H1 (cell line): ENCODE measurements at regions not wholly inside any gene's neighbourhood (a gene's known extent, or its start where the extent isn't known, plus 50 kb on each side); places are given as distances from the start of the nearest gene placed in this dataset.

Experiments
- CTCF ChIA-PET: fragments of 300-600 bp; sonication (Branson Sonifier 250); formaldehyde crosslinking; loops from one replicate; lab custom pipeline; 2021; ENCODE audit not compliant: partially characterized antibody; lab: Charles Lee
- POLR2A ChIA-PET: fragments of 300-600 bp; sonication (Branson Sonifier 250); formaldehyde crosslinking; loops from one replicate; lab custom pipeline; 2021; ENCODE audit warnings: inconsistent platforms; ENCODE audit not compliant: partially characterized antibody; lab: Charles Lee
- DNase-seq, 2 experiments: peaks; one replicate each; pipeline versions ENCODE4 v3.0.0 to v3.0.0-alpha.2; 2010 to 2022; ENCODE audit warnings: low spot score in 2 of 2, low read depth in 1 of 2, mixed read lengths in 1 of 2
- FAIRE-seq: peaks from 2 replicates; lab custom pipeline; 2011; peaks lifted over from hg19 to GRCh38; lab: Jason Lieb, UNC
- H2AFZ ChIP-seq: 2 replicates; pipeline ENCODE4 v1.8.1; 2012; ENCODE audit warnings: low read length, inconsistent platforms
- H2AK5ac ChIP-seq: 2 replicates; pipeline ENCODE4 v1.6.1; 2013; ENCODE audit warnings: low read depth, low read length
- H2BK120ac ChIP-seq: replicated peaks from 2 replicates; pipeline ENCODE3; 2013; ENCODE audit warnings: low read depth, low read length, inconsistent platforms
- H2BK12ac ChIP-seq: 2 replicates; pipeline ENCODE4 v1.6.1; 2013; ENCODE audit warnings: low read depth, low read length
- H2BK15ac ChIP-seq: 2 replicates; pipeline ENCODE4 v1.6.1; 2013; ENCODE audit warnings: low read length
- H2BK20ac ChIP-seq: 2 replicates; pipeline ENCODE4 v1.6.1; 2013; ENCODE audit warnings: low read length
- H2BK5ac ChIP-seq: 2 replicates; pipeline ENCODE4 v1.6.1; 2013; ENCODE audit warnings: low read depth, low read length
- H3K14ac ChIP-seq: 2 replicates; pipeline ENCODE4 v1.6.1; 2013; ENCODE audit warnings: inconsistent platforms; ENCODE audit not compliant: insufficient read length
- H3K18ac ChIP-seq: 2 replicates; pipeline ENCODE4 v1.6.1; 2013; ENCODE audit warnings: low read length; ENCODE audit errors: extremely low read depth
- H3K23ac ChIP-seq: 2 replicates; pipeline ENCODE4 v1.6.1; 2013; ENCODE audit warnings: inconsistent platforms; ENCODE audit not compliant: insufficient read length
- H3K23me2 ChIP-seq: 2 replicates; pipeline ENCODE4 v1.6.1; 2013; ENCODE audit warnings: low read depth, low read length
- H3K27ac ChIP-seq: 2 replicates; pipeline ENCODE4 v1.6.1; 2011; ENCODE audit warnings: low read depth, low read length, inconsistent platforms
- H3K27me3 ChIP-seq, 4 experiments: replicated peaks in 1 of 4; 1 replicate in 1 of 4; 2 replicates in 3 of 4; pipeline versions ENCODE4 v1.6.1 to v1.8.1; 2011 to 2013; ENCODE audit warnings: low read length in 3 of 4, mild to moderate bottlenecking in 3 of 4, inconsistent platforms in 2 of 4, mixed read lengths in 2 of 4, moderate library complexity in 1 of 4; ENCODE audit not compliant: control insufficient read depth in 3 of 4, insufficient read depth in 3 of 4; ENCODE audit errors: extremely low read depth in 1 of 4
- H3K36me3 ChIP-seq, 4 experiments: 2 replicates each; pipeline versions ENCODE4 v1.6.1 to v1.8.1; 2011 to 2013; ENCODE audit warnings: mild to moderate bottlenecking in 4 of 4, low read length in 3 of 4, moderate library complexity in 2 of 4, control low read depth in 1 of 4, inconsistent platforms in 1 of 4; ENCODE audit not compliant: insufficient read depth in 4 of 4, control insufficient read depth in 2 of 4
- H3K4ac ChIP-seq: replicated peaks from 2 replicates; pipeline ENCODE3; 2013; ENCODE audit warnings: low read length, low read depth, mixed read lengths, inconsistent platforms; ENCODE audit not compliant: insufficient read length
- H3K4me1 ChIP-seq, 4 experiments: replicated peaks in 1 of 4; 1 replicate in 1 of 4; 2 replicates in 3 of 4; pipeline versions ENCODE4 v1.6.1 to v1.8.1; 2011 to 2013; ENCODE audit warnings: low read length in 3 of 4, inconsistent platforms in 2 of 4, mixed read lengths in 1 of 4; ENCODE audit not compliant: insufficient read depth in 4 of 4, control insufficient read depth in 3 of 4
- H3K4me2 ChIP-seq, 2 experiments: 2 replicates each; pipeline versions ENCODE4 v1.6.1 to v1.8.1; 2011 to 2013; ENCODE audit warnings: low read depth in 2 of 2, low read length in 2 of 2, control low read depth in 1 of 2, inconsistent platforms in 1 of 2, mild to moderate bottlenecking in 1 of 2; ENCODE audit not compliant: insufficient read depth in 1 of 2
- H3K4me3 ChIP-seq, 4 experiments: fragments of 200-600, 300-600 bp in 1 of 4; sonication (generic), shearing (Covaris generic), sonication (Bioruptor Twin) in 1 of 4; 2 replicates each; pipeline versions ENCODE4 v1.5.1 to v1.8.1; 2011 to 2016; ENCODE audit warnings: low read length in 4 of 4, low read depth in 3 of 4, control low read depth in 2 of 4, inconsistent platforms in 2 of 4, mild to moderate bottlenecking in 2 of 4, mixed read lengths in 1 of 4, moderate library complexity in 1 of 4; ENCODE audit not compliant: insufficient read depth in 2 of 4; ENCODE audit errors: extremely low read depth in 1 of 4
- H3K56ac ChIP-seq: replicated peaks from 2 replicates; pipeline ENCODE3; 2013; ENCODE audit warnings: low read depth, mild to moderate bottlenecking, mixed read lengths, low read length, inconsistent platforms; ENCODE audit not compliant: insufficient read length
- H3K79me1 ChIP-seq: 2 replicates; pipeline ENCODE4 v1.6.1; 2013; ENCODE audit warnings: low read depth, low read length, control low read depth
- H3K79me2 ChIP-seq, 2 experiments: 2 replicates each; pipeline versions ENCODE4 v1.6.1 to v1.8.1; 2012 to 2013; ENCODE audit warnings: low read length in 2 of 2, mild to moderate bottlenecking in 2 of 2, inconsistent platforms in 1 of 2; ENCODE audit not compliant: insufficient read depth in 2 of 2, control insufficient read depth in 1 of 2
- H3K9ac ChIP-seq, 4 experiments: replicated peaks in 1 of 4; 1 replicate in 1 of 4; 2 replicates in 3 of 4; pipeline versions ENCODE4 v1.6.1 to v1.8.1; 2011 to 2013; ENCODE audit warnings: low read depth in 3 of 4, low read length in 3 of 4, control low read depth in 2 of 4, mild to moderate bottlenecking in 2 of 4, moderate library complexity in 2 of 4, inconsistent platforms in 1 of 4; ENCODE audit errors: extremely low read depth in 1 of 4
- H3K9me3 ChIP-seq, 2 experiments: 2 replicates each; pipeline versions ENCODE4 v1.6.1 to v1.8.1; 2012 to 2013; ENCODE audit warnings: mild to moderate bottlenecking in 2 of 2, moderate library complexity in 2 of 2, control low read depth in 1 of 2, inconsistent platforms in 1 of 2, low read depth in 1 of 2, low read length in 1 of 2, mixed read lengths in 1 of 2; ENCODE audit not compliant: insufficient read depth in 2 of 2
- H4K20me1 ChIP-seq, 2 experiments: replicated peaks in 1 of 2; 2 replicates each; pipeline versions ENCODE3 to v1.8.1; 2011 to 2013; ENCODE audit warnings: inconsistent platforms in 2 of 2, low read length in 2 of 2, mild to moderate bottlenecking in 1 of 2; ENCODE audit not compliant: insufficient read depth in 2 of 2, control insufficient read depth in 1 of 2
- H4K5ac ChIP-seq: 2 replicates; pipeline ENCODE4 v1.6.1; 2013; ENCODE audit warnings: low read length, low read depth, mixed read lengths, inconsistent platforms; ENCODE audit not compliant: insufficient read length
- H4K8ac ChIP-seq: 2 replicates; pipeline ENCODE4 v1.8.0; 2013; ENCODE audit warnings: mild to moderate bottlenecking, moderate library complexity, low read length, inconsistent platforms; ENCODE audit not compliant: insufficient read depth; ENCODE audit errors: extremely low read depth
- H4K91ac ChIP-seq: replicated peaks from 2 replicates; pipeline ENCODE3; 2013; ENCODE audit warnings: low read length, mixed read lengths, inconsistent platforms; ENCODE audit not compliant: insufficient read length
- BACH1 ChIP-seq: IDR thresholded peaks from 2 replicates; pipeline ENCODE4 v1.6.1; 2012; ENCODE audit warnings: low read length, improper control_type of control experiment
- CBX5 ChIP-seq: fragments of 300-800, 300-1000 bp; sonication (generic); IDR thresholded peaks from 2 replicates; pipeline ENCODE4 v1.7.1; 2016; ENCODE audit warnings: antibody characterized with exemption, low read length, low read depth
- CHD1 ChIP-seq: IDR thresholded peaks from 2 replicates; pipeline ENCODE4 v1.6.1; 2012; ENCODE audit warnings: low read depth, low read length, improper control_type of control experiment
- EGR1 ChIP-seq: IDR thresholded peaks from 2 replicates; pipeline ENCODE4 v1.6.1; 2011; ENCODE audit warnings: low read depth, low read length, borderline replicate concordance
- EP300 ChIP-seq, 2 experiments: IDR thresholded peaks; 1 replicate in 1 of 2; 2 replicates in 1 of 2; pipeline ENCODE4 v1.6.1; 2011 to 2012; ENCODE audit warnings: low read depth in 2 of 2, low read length in 2 of 2, mild to moderate bottlenecking in 2 of 2, borderline replicate concordance in 1 of 2, inconsistent platforms in 1 of 2, moderate library complexity in 1 of 2
- EZH2 ChIP-seq: fragments of 200-600 bp; sonication (generic); IDR thresholded peaks from 2 replicates; pipeline ENCODE4 v1.7.1; 2012; ENCODE audit warnings: low read depth, mild to moderate bottlenecking, moderate library complexity, low read length, inconsistent platforms; ENCODE audit not compliant: severe bottlenecking
- JUN ChIP-seq: IDR thresholded peaks from 2 replicates; pipeline ENCODE4 v1.6.1; 2011; ENCODE audit warnings: low read depth, mild to moderate bottlenecking, improper control_type of control experiment, low read length
- NANOG ChIP-seq: IDR thresholded peaks from 2 replicates; pipeline ENCODE4 v1.6.1; 2011; ENCODE audit warnings: low read length, low read depth, mild to moderate bottlenecking, inconsistent platforms; ENCODE audit not compliant: insufficient read depth, poor library complexity, severe bottlenecking
- PHF8 ChIP-seq: fragments of 200-600 bp; sonication (generic); conservative IDR thresholded peaks from 2 replicates; pipeline ENCODE4 v1.7.1; 2012; ENCODE audit warnings: low read depth, mild to moderate bottlenecking, inconsistent platforms, low read length, moderate library complexity
- RBBP5 ChIP-seq: IDR thresholded peaks from 2 replicates; pipeline ENCODE4 v1.7.1; 2012; ENCODE audit warnings: low read depth, mild to moderate bottlenecking, inconsistent platforms, low read length, moderate library complexity, borderline replicate concordance
- SAP30 ChIP-seq: fragments of 300-600 bp; sonication (generic); IDR thresholded peaks from 2 replicates; pipeline ENCODE4 v1.7.1; 2012; ENCODE audit warnings: low read length, moderate library complexity, mild to moderate bottlenecking, inconsistent platforms; ENCODE audit not compliant: insufficient read depth, insufficient replicate concordance
- SP2 ChIP-seq: IDR thresholded peaks from 2 replicates; pipeline ENCODE4 v1.6.1; 2012; ENCODE audit warnings: mild to moderate bottlenecking, low read length, inconsistent platforms
- SUZ12 ChIP-seq: fragments of 200-600 bp; sonication (generic); IDR thresholded peaks from 2 replicates; pipeline ENCODE4 v1.6.1; 2012; ENCODE audit warnings: mild to moderate bottlenecking, inconsistent platforms, low read length, moderate library complexity, mixed read lengths
- TBP ChIP-seq: IDR thresholded peaks from 2 replicates; pipeline ENCODE4 v1.6.1; 2011; ENCODE audit warnings: low read depth, low read length, improper control_type of control experiment
- ZNF274 ChIP-seq: IDR thresholded peaks from 2 replicates; pipeline ENCODE4 v1.7.0; 2012; ENCODE audit warnings: low read length, borderline replicate concordance; ENCODE audit errors: extremely low read depth
- WGBS, 2 experiments: shearing (Covaris generic) in 1 of 2; methylation state at CpG; one replicate each; pipeline versions ENCODE4 v1.1.6 to v1.1.7; 2013 to 2015; ENCODE audit warnings: low lambda C conversion rate in 2 of 2, mixed read lengths in 2 of 2, inconsistent platforms in 1 of 2, low coverage in 1 of 2, missing lambda C conversion rate in 1 of 2; ENCODE audit not compliant: insufficient replicate concordance in 2 of 2, insufficient coverage in 1 of 2, insufficient read length in 1 of 2; ENCODE audit errors: extremely low coverage in 1 of 2, missing lambda C conversion rate in 1 of 2; 5-methylcytosine and 5-hydroxymethylcytosine counted together

DNA sequence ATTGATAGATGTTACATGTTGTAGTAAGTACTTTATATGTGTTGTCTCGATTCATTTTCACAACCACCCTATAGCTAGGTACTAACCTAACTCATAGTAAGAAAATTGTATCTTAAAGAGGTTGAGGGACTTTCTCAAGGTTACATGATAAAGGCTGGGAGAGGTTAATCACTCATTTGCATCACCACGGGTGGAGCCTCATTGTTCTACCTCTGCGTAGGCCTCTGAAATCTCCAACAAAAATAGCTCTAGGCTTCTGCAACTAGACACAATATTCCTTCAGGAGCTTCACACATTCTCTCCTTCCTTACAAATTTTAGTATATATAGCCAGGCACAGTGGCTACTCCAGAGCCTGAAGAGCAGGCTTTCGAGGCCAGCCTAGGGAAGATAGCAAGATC is 408.9 kb upstream of the ANO5 start:
- no peak overlapping the region for H3K14ac ChIP-seq
- TF ChIP-seq TBP = no peak
- TF ChIP-seq EGR1 = no peak
- TF ChIP-seq BACH1 = no peak
- no peak for TF ChIP-seq RBBP5
- no peak for TF ChIP-seq SP2
- TF ChIP-seq SAP30 = no peak
- TF ChIP-seq EZH2 = no peak
- no peak for TF ChIP-seq SUZ12
- TF ChIP-seq CHD1 = no peak
- no peak for TF ChIP-seq NANOG
- no peak for TF ChIP-seq JUN
- no peak for TF ChIP-seq CBX5
- TF ChIP-seq PHF8 = no peak
- no peak for TF ChIP-seq ZNF274
- no peak for TF ChIP-seq EP300 (IDR thresholded peaks at IDR 0.05; ENCODE audit: borderline replicate concordance in 1 of 2, low read depth in 2 of 2, low read length in 2 of 2)
- FAIRE-seq (no peak), DNase-seq (peak in 1 of 2 experiments; percentile 3)
- H3K79me2 ChIP-seq = no peaks in the 10 kb centered on the region
- CTCF ChIA-PET = interaction anchor here (0.7 to 1.4 kb wide), 3 partner anchors 8 to 365 kb away, joined by 3 to 4 read pairs (median 3); no protein-coding TSS in a partner anchor
- no peaks in the 10 kb centered on the region for H3K27me3 ChIP-seq
- H4K91ac ChIP-seq = no peak overlapping the region
- no peaks in the 10 kb centered on the region for H3K9me3 ChIP-seq
- peak overlapping the region in 1 of 4 experiments; percentile 11; a peak in 1 of 8 replicates for H3K4me3 ChIP-seq
- no peak overlapping the region for H4K5ac ChIP-seq
- no peaks in the 10 kb centered on the region for H3K79me1 ChIP-seq
- no peaks in the 10 kb centered on the region for H3K36me3 ChIP-seq
- no peak overlapping the region for H3K56ac ChIP-seq
- no peak overlapping the region for H3K27ac ChIP-seq
- H3K23me2 ChIP-seq = no peaks in the 10 kb centered on the region
- POLR2A ChIA-PET = no interaction called here
- H4K8ac ChIP-seq = no peak overlapping the region
- H3K4me1 ChIP-seq = peaks cover 0 to 3% (median 1%) of the 10 kb centered on the region in 4 experiments; a peak in 3 of 7 replicates
- H2BK5ac ChIP-seq = no peak overlapping the region
- H2BK15ac ChIP-seq = no peak overlapping the region
- no peak overlapping the region for H2BK20ac ChIP-seq
- no peak overlapping the region; a peak in 1 of 4 replicates for H3K4me2 ChIP-seq
- no peak overlapping the region for H3K4ac ChIP-seq
- H3K23ac ChIP-seq = no peak overlapping the region
- no peak overlapping the region for H2AK5ac ChIP-seq
- H2BK12ac ChIP-seq = no peak overlapping the region
- no peak overlapping the region for H2AFZ ChIP-seq
- WGBS, 2 experiments = 68% methylated on average over 4 of the region's 4 CpGs; no CpG with 5 or more reads in 1 of the 2 experiments
- H3K18ac ChIP-seq = no peak overlapping the region
- H4K20me1 ChIP-seq = no peaks in the 10 kb centered on the region
- H2BK120ac ChIP-seq = no peak overlapping the region
- no peak overlapping the region for H3K9ac ChIP-seq
